ENCODE measurements at regions not wholly inside any gene's neighbourhood (a gene's known extent, or its start where the extent isn't known, plus 50 kb on each side); places are given as distances from the start of the nearest gene placed in this dataset.

GRCh38 chr22:48585916-48586798, 1241.5 kb downstream of the BRD1 start:
- DNase-seq, result no peak

DNA sequence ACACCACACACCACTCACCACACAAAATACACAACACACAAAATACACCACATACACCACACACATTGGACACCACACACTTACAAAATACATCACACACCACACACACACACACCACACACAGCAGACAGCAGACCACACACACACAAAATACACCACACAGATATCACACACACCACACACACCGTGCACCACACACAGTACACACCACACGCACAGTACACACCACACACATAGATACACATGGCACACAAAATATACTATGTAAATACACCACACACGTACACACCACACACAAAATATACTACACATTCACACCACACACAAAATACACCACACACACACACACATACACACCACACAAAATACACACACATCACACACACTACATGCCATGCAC, 1243.5 kb downstream of the BRD1 start:
- no peak for DNase-seq

- DNase-seq, result no peak
Measured at GRCh38 chr22:48581796-48582469, 1245.7 kb downstream of the BRD1 start.

- DNase-seq, result no peak
Measured at GRCh38 chr22:48581205-48581766, 1246.4 kb downstream of the BRD1 start.

GRCh38 chr22:48580481-48580970, 1247.1 kb downstream of the BRD1 start:
- no peak for DNase-seq

GRCh38 chr22:48579928-48580309, 1247.8 kb downstream of the BRD1 start:
- DNase-seq, result no peak

DNA sequence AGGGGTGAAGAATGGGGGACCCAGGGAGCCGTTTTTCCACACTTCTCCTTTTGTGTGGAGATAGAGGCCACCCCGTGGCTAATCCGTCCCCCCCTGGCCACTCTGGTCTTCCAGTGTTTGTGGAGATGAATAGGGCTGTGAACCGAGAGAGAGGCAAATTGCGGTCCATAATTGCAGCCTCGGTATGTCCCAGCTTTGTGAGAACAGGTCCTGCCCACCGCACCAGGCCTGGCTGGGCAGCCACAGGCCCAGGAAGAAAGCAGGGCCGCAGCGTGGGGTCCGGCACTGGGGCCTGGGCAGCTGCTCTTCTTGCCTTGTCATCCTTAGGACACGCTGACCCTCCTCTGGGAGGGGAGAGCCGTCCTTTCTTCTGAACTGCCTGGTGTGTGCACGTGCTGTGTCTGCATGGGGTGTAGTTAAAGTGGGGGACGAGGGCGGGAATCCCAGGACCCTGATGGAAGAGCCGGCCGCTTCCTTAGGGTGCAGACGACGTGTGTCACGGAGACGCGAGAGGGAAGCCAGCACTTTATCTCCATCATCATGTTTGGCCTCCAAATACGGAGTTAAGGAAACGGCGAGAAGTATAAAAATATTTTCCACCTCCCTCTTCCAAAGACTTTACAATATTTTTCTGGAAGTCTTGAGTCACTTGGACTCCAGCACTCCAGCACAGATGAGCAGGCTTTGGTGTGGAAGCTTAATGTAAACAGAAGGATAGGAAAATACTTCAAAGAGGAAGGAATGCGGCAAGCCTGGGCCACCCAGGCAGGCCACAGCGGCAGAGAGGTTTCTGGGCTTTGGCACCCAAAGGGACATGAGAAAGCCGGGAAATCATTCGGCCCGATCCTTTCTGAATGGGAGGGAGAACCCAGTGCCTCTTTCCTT, 1248.4 kb downstream of the BRD1 start:
- DNase-seq, result no peak

DNA sequence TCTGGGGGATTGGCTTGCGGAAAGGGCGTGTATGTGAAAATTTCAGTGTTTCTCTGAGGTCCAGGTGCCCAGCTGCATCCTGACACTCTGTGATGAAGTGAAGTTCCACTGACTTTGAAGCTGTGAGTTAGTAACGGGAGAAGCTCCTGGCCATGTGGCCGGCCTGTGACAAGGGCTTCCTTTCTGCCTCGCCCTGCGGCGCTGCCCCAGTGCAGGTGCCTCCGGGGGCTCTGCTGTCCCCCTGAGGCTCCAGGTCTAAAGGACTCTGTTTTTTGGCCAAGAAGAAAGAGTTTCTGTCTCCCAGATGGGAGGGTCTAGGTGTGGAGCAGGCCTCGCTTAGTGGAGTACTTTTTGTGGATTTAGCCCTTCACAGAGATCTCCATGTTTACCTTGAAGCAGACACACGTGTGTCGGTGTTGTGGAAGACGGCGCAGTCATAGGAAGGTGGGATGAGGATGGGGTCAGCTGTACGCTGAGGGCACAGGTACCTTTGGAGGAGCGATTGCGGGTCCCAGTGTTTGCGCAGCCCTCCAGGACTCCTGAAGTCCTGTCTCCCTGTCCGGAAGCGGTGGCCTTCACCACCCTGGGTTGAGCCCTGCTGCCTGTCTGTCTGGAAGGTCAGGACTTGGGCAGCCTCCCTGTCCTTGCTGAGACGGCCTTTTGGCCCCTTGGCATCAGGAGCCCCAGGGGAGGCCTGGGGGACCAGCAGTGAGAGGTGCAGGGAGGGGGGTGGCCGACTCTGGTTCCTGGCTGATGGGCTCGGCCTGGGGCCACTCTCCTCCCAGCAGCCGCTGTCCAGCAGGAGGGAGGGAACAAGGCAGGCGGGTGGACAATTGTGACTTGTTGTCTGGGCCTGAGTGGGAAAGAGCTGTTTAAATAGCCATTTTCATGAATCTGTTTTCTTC, 1249.3 kb downstream of the BRD1 start:
- DNase-seq, result no peak

- DNase-seq, result no peak
Measured at GRCh38 chr22:48577691-48578090, 1250.0 kb downstream of the BRD1 start.

DNA sequence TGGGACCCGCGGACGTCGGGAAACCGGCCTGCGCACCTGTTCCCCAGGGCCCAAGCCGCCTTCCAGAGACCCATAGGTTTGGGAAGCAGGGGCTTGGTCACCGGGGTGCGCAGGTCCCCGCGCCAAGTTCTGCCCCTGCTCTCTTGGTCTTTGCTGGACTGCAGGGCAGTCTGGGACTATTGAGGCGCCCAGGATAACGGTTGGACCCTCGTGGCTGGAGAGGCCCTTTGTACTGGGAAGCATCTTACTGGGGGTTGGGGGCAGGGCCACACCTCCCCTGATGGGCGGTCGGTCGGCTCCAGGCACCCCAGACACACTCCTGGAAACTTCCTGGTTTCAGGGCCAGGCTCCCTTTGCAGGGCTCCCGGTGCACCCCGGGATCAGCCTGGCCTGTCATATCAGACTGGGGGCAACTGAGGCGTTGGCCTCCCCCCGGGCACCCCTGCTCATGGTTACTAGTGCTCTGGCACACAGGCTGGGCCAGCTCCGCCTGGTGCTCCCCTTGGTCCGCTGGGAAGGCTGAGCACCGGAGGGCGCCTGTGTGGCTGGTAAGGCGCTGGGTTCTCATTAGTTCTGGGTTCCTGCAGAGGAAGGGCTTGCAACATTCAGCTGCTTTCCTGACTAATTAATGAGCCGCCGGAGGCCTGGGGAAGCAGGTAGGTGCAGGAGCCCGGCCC, 1250.5 kb downstream of the BRD1 start:
- no peak for DNase-seq

- no peak for DNase-seq
Measured at GRCh38 chr22:48576333-48577013, 1251.2 kb downstream of the BRD1 start.

- no peak for DNase-seq
Measured at GRCh38 chr22:48575618-48576332, 1251.9 kb downstream of the BRD1 start.

- DNase-seq, result no peak
Measured at GRCh38 chr22:48574776-48575617, 1252.7 kb downstream of the BRD1 start.

GRCh38 chr22:48573766-48574165, 1253.9 kb downstream of the BRD1 start:
- DNase-seq, result no peak

- DNase-seq, result no peak
Measured at GRCh38 chr22:48572951-48573350, 1254.7 kb downstream of the BRD1 start.

GRCh38 chr22:48570912-48571311, 1256.8 kb downstream of the BRD1 start:
- no peak for DNase-seq

DNA sequence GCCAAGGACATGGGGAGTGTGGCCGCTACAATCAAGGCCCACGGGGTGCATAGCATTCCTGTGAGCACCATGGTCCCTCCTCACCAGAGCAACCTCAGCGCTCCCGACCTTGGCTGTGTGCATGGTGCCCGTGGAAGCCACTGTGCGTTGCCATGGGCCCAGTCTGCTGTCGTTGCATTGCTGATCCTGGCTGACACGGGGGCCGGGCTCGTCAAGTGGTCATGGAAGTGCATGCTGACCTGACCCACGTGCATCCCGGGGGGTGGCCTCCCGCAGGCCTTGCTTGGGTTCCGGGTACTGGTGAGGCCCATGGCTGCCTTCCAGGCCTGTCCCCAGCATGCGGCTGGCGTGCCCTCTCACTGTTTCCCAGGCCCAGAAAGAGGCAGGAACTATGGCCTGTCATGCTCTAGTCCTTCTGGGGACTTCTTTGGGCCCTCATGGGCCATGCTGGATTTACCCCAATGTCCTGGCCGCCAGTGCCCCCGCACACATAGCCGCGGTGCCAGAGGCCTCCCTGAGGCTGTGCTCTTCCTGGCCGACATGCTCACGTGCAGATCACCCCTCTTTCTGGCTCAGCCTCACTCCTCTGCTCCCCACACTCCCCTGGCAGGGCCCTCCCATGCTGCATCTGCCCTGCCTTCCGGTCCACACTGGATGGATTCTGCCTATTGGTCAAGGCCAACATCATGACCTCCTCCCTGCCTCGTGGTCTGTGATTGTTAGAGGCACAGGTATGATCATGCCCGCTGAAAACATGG, 1258.0 kb downstream of the BRD1 start:
- DNase-seq, result no peak

DNA sequence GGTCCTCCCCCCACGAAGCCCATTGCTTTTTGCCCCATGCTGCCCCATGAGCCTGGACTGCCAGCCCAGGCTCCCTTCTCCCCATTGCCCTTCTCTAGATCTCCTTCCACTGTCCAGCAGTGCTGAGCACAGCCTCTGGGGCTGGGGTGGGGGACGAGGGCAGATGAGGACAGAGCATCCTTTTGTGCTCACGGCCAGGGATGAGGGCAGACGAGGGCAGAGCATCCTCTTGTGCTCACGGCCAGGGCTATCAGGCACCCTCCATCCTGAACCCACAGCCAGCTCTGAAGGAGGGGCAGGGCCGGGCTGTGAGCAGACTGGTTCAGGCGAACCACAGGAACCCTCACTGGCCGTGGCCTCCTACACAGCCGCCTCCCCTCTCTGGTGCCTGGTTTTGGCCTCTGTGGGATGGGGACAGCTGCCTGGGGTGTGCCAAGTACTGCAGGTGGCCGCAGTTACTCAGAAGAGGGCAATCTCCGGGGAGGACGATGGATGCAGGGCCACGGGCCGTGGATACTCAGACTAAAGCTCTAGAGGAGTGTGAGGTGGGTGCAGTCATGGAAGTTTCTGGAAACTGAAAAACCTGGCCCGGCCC, 1258.8 kb downstream of the BRD1 start:
- DNase-seq, result no peak
